ENCODE measurements at regions not wholly inside any gene's neighbourhood (a gene's known extent, or its start where the extent isn't known, plus 50 kb on each side); places are given as distances from the start of the nearest gene placed in this dataset.

GRCh38 chr14:82510007-82510406, 976.4 kb upstream of the SEL1L start:
- Histone ChIP-seq H3K9me3 (ENCODE audit: control insufficient read depth, insufficient read depth, low read length) (no peaks in the 10 kb centered on the region), H3K4me3 (ENCODE audit: low read length) (no peak overlapping the region), H3K27me3 (ENCODE audit: control insufficient read depth, insufficient read depth, low read length) (no peaks in the 10 kb centered on the region), H3K36me3 (ENCODE audit: control insufficient read depth, insufficient read depth, low read length) (no peaks in the 10 kb centered on the region), H3K27ac (ENCODE audit: low read length) (no peak overlapping the region), H3K4me1 (ENCODE audit: control insufficient read depth, insufficient read depth, low read length) (no peaks in the 10 kb centered on the region)
- H3K4me3 Mint-ChIP-seq, result no peak overlapping the region
- DNase-seq (no peak), ATAC-seq (no peak)
- H3K27ac Mint-ChIP-seq, result no peak overlapping the region
- no peaks in the 10 kb centered on the region for H3K4me1 Mint-ChIP-seq
- peaks cover 6 to 9% of the 10 kb centered on the region in 2 donors for H3K9me3 Mint-ChIP-seq
- 91% methylated on average over 4 of the region's 5 CpGs for WGBS (ENCODE audit: insufficient coverage)
- no peaks in the 10 kb centered on the region for H3K27me3 Mint-ChIP-seq (ENCODE audit: low read depth in 2 of 2)
- intact Hi-C loops (cut with micrococcal nuclease), result no loop called here
- TF ChIP-seq, protein P1, sequence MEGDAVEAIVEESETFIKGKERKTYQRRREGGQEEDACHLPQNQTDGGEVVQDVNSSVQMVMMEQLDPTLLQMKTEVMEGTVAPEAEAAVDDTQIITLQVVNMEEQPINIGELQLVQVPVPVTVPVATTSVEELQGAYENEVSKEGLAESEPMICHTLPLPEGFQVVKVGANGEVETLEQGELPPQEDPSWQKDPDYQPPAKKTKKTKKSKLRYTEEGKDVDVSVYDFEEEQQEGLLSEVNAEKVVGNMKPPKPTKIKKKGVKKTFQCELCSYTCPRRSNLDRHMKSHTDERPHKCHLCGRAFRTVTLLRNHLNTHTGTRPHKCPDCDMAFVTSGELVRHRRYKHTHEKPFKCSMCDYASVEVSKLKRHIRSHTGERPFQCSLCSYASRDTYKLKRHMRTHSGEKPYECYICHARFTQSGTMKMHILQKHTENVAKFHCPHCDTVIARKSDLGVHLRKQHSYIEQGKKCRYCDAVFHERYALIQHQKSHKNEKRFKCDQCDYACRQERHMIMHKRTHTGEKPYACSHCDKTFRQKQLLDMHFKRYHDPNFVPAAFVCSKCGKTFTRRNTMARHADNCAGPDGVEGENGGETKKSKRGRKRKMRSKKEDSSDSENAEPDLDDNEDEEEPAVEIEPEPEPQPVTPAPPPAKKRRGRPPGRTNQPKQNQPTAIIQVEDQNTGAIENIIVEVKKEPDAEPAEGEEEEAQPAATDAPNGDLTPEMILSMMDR (IDR thresholded peaks at IDR 0.05), result no peak
- H3K36me3 Mint-ChIP-seq, result no peaks in the 10 kb centered on the region

DNA sequence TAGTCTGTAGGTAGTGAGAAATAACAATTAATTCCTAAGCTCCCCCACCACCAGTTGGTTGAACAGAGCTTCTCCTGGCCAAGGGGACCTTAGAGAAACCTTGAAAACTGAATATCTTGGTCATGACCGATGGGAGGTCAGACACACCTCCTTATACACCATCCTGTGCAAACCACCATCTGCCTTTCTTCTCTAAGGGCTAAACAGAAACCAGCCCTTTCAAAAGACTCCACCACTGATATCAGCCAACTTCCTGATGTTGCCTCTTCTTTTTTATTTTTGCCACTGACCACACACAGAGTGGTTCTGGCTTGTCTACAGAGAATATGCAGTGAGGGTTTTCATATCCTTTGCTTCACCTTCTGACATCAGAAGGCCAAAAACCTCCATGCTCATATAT, 977.7 kb upstream of the SEL1L start:
- peaks cover 8 to 12% of the 10 kb centered on the region in 2 donors for H3K9me3 Mint-ChIP-seq
- DNase-seq (no peak), ATAC-seq (no peak)
- intact Hi-C loops (cut with micrococcal nuclease), result no loop called here
- no peaks in the 10 kb centered on the region for H3K27me3 ChIP-seq (ENCODE audit: control insufficient read depth, insufficient read depth, low read length)
- H3K4me1 Mint-ChIP-seq, result no peaks in the 10 kb centered on the region
- no peaks in the 10 kb centered on the region for H3K36me3 Mint-ChIP-seq
- no peak overlapping the region for H3K27ac Mint-ChIP-seq
- H3K36me3 ChIP-seq (ENCODE audit: control insufficient read depth, insufficient read depth, low read length), result no peaks in the 10 kb centered on the region
- H3K4me3 Mint-ChIP-seq, result no peak overlapping the region
- H3K27ac ChIP-seq (ENCODE audit: low read length), result no peak overlapping the region
- H3K27me3 Mint-ChIP-seq (ENCODE audit: low read depth in 2 of 2), result no peaks in the 10 kb centered on the region
- 64% methylated on average over 1 of the region's 1 CpG for WGBS (ENCODE audit: insufficient coverage)
- no peaks in the 10 kb centered on the region for H3K4me1 ChIP-seq (ENCODE audit: control insufficient read depth, insufficient read depth, low read length)
- TF ChIP-seq, protein P1 (IDR thresholded peaks at IDR 0.05), result no peak
- no peaks in the 10 kb centered on the region for H3K9me3 ChIP-seq (ENCODE audit: control insufficient read depth, insufficient read depth, low read length)
- H3K4me3 ChIP-seq (ENCODE audit: low read length), result no peak overlapping the region

DNA sequence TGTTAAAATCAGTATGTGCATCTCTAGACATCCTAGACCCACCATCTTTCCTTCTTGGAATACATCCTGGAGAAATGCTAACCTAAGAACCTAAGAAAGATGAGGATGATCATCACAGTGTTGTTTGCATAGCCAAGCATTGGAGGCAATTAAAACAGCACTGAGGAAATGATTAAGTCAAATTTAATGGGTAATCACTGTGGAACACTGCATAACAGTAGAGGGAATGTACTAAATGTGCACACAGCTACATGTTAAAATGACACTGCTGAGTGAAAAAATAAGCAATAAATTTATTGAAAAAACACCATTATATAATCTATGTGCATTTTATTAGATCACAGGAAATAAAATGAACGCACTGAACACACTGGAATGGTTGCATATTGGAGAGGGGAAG, 987.1 kb upstream of the SEL1L start:
- H3K27ac Mint-ChIP-seq, result no peak overlapping the region
- H3K36me3 ChIP-seq (ENCODE audit: control insufficient read depth, insufficient read depth, low read length), result no peaks in the 10 kb centered on the region
- no peak for DNase-seq
- H3K4me3 ChIP-seq (ENCODE audit: low read length), result no peak overlapping the region
- no peaks in the 10 kb centered on the region for H3K27me3 Mint-ChIP-seq (ENCODE audit: low read depth in 2 of 2)
- H3K4me3 Mint-ChIP-seq, result no peak overlapping the region
- WGBS (ENCODE audit: insufficient coverage), result 100% methylated on average over 1 of the region's 1 CpG
- ATAC-seq, result no peak
- no peaks in the 10 kb centered on the region for H3K27me3 ChIP-seq (ENCODE audit: control insufficient read depth, insufficient read depth, low read length)
- no peak overlapping the region for H3K27ac ChIP-seq (ENCODE audit: low read length)
- intact Hi-C loops (cut with micrococcal nuclease), result no loop called here
- TF ChIP-seq, protein P1 (IDR thresholded peaks at IDR 0.05), result no peak
- H3K36me3 Mint-ChIP-seq, result peaks cover 16% of the 10 kb centered on the region
- peaks cover 3% of the 10 kb centered on the region for H3K9me3 ChIP-seq (ENCODE audit: control insufficient read depth, insufficient read depth, low read length)
- peaks cover 15 to 24% of the 10 kb centered on the region in 2 donors for H3K9me3 Mint-ChIP-seq
- no peaks in the 10 kb centered on the region for H3K4me1 Mint-ChIP-seq
- no peaks in the 10 kb centered on the region for H3K4me1 ChIP-seq (ENCODE audit: control insufficient read depth, insufficient read depth, low read length)

DNA sequence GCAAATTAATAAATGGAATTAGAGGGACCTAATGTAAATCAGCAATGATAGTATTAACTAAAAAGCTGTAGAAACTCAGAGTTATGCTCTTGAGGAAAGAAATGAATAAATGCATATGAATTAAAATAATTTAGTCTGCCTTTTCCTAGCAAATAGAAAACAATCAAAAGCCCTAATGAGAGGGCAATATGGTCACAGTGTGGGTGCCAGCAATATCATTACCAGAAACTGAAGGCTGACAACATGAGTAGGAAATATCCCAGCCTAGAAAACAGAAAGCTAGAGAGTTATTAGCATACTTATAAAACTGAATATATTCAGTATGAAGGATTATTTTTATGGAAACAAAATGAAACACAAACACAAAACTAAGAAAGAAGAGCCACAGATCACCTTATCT, 987.5 kb upstream of the SEL1L start:
- Mint-ChIP-seq H3K4me3 (no peak overlapping the region), H3K36me3 (peaks cover 16% of the 10 kb centered on the region), H3K4me1 (no peaks in the 10 kb centered on the region), H3K9me3 (peaks cover 15 to 24% of the 10 kb centered on the region in 2 donors), H3K27ac (no peak overlapping the region), H3K27me3 (ENCODE audit: low read depth in 2 of 2) (no peaks in the 10 kb centered on the region)
- H3K4me3 ChIP-seq (ENCODE audit: low read length), result no peak overlapping the region
- no peak overlapping the region for H3K27ac ChIP-seq (ENCODE audit: low read length)
- H3K4me1 ChIP-seq (ENCODE audit: control insufficient read depth, insufficient read depth, low read length), result no peaks in the 10 kb centered on the region
- no peak for DNase-seq
- intact Hi-C loops (cut with micrococcal nuclease), result no loop called here
- H3K9me3 ChIP-seq (ENCODE audit: control insufficient read depth, insufficient read depth, low read length), result peaks cover 3% of the 10 kb centered on the region
- TF ChIP-seq, protein P1 (IDR thresholded peaks at IDR 0.05), result no peak
- ATAC-seq, result no peak
- no peaks in the 10 kb centered on the region for H3K36me3 ChIP-seq (ENCODE audit: control insufficient read depth, insufficient read depth, low read length)
- no peaks in the 10 kb centered on the region for H3K27me3 ChIP-seq (ENCODE audit: control insufficient read depth, insufficient read depth, low read length)

All from natural killer cell (primary cell).